PC-3 (cell line): ENCODE measurements at regions not wholly inside any gene's neighbourhood (a gene's known extent, or its start where the extent isn't known, plus 50 kb on each side); places are given as distances from the start of the nearest gene placed in this dataset.

Source experiments
- ATAC-seq: fragments of 200-7000 bp; cut with Tn5 transposase; 2 replicates; pipeline ENCODE4 v1.9.1; 2020; ENCODE audit warnings: mild to moderate bottlenecking, moderate library complexity
- BruUV-seq: library from RNA; stranded (reverse); fragments of 400-500 nt; replicated peaks from 2 replicates; lab custom pipeline; 2021; lab: Mats Ljungman, UMichigan
- CTCF ChIA-PET: fragments of 300-600 bp; sonication (Branson Sonifier 250); formaldehyde crosslinking; loops from one replicate; lab custom pipeline; 2022; ENCODE audit warnings: antibody characterized with exemption; lab: Charles Lee
- POLR2A ChIA-PET: fragments of 300-600 bp; sonication (Branson Sonifier 250); formaldehyde crosslinking; loops from one replicate; lab custom pipeline; 2022; ENCODE audit warnings: antibody characterized with exemption; ENCODE audit not compliant: unreplicated experiment; lab: Charles Lee
- DNase-seq: peaks from one replicate; pipeline ENCODE4 v3.0.0-alpha.2; 2015
- H2AFZ ChIP-seq: fragments of 300-600 bp; sonication (generic); 2 replicates; pipeline ENCODE4 v1.6.0; 2016; ENCODE audit warnings: antibody characterized with exemption, low read length
- H3F3A ChIP-seq: fragments of 300-600 bp; sonication (generic); one replicate; pipeline ENCODE4 v1.6.0; 2017; ENCODE audit warnings: antibody characterized with exemption, low read length, control low read depth, mild to moderate bottlenecking; ENCODE audit not compliant: unreplicated experiment
- H3K27ac ChIP-seq: fragments of 300-600 bp; sonication (generic); 2 replicates; pipeline ENCODE4 v1.5.1; 2016; ENCODE audit warnings: mild to moderate bottlenecking, low read length
- H3K27me3 ChIP-seq: fragments of 300-600 bp; sonication (generic); 2 replicates; pipeline ENCODE4 v1.6.1; 2016; ENCODE audit warnings: low read length, mixed read lengths
- H3K36me3 ChIP-seq: fragments of 300-600 bp; sonication (generic); 2 replicates; pipeline ENCODE4 v1.6.1; 2016; ENCODE audit warnings: low read depth, mixed run types, low read length, mixed read lengths
- H3K4me1 ChIP-seq: fragments of 300-600 bp; sonication (generic); 2 replicates; pipeline ENCODE4 v1.5.1; 2016; ENCODE audit warnings: low read length; ENCODE audit not compliant: insufficient read depth
- H3K4me2 ChIP-seq: fragments of 300-600 bp; sonication (generic); 2 replicates; pipeline ENCODE4 v1.6.0; 2016; ENCODE audit warnings: low read length
- H3K4me3 ChIP-seq: fragments of 300-600 bp; sonication (generic); 2 replicates; pipeline ENCODE4 v1.5.1; 2016; ENCODE audit warnings: mild to moderate bottlenecking, low read length, mixed read lengths
- H3K79me2 ChIP-seq: fragments of 300-600 bp; sonication (generic); 2 replicates; pipeline ENCODE4 v1.6.1; 2017; ENCODE audit warnings: low read length, mixed read lengths
- H3K9ac ChIP-seq: fragments of 300-600 bp; sonication (generic); 2 replicates; pipeline ENCODE4 v1.6.0; 2016; ENCODE audit warnings: mild to moderate bottlenecking, low read length
- H3K9me2 ChIP-seq: fragments of 300-600 bp; sonication (generic); replicated peaks from 2 replicates; pipeline ENCODE4 v1.6.1; 2016; ENCODE audit warnings: mixed run types, low read length, mixed read lengths
- H3K9me3 ChIP-seq: fragments of 300-600 bp; sonication (generic); 2 replicates; pipeline ENCODE4 v1.6.1; 2016; ENCODE audit warnings: low read length, mixed read lengths
- H4K20me1 ChIP-seq: fragments of 300-600 bp; sonication (generic); 2 replicates; pipeline ENCODE4 v1.6.1; 2016; ENCODE audit warnings: low read length, mixed read lengths
- EZH2 ChIP-seq: fragments of 300-600 bp; sonication (generic); IDR thresholded peaks from one replicate; pipeline ENCODE4 v1.6.1; 2017; ENCODE audit warnings: antibody characterized with exemption, mild to moderate bottlenecking, low read length; ENCODE audit not compliant: unreplicated experiment
- EZH2phosphoT487 ChIP-seq: fragments of 300-600 bp; sonication (generic); IDR thresholded peaks from 2 replicates; pipeline ENCODE4 v1.6.1; 2018; ENCODE audit warnings: mild to moderate bottlenecking, antibody characterized with exemption, low read length, borderline replicate concordance
- intact Hi-C: fragments of 100-400 bp; cut with micrococcal nuclease; formaldehyde crosslinking; loops from 2 replicates; pipeline ENCODE4 v1.9.0; 2023
- TF ChIP-seq, protein P1 (sequence below): fragments of 300-600 bp; sonication (generic); conservative IDR thresholded peaks from 2 replicates; pipeline ENCODE4 v1.5.1; 2017; ENCODE audit warnings: antibody characterized with exemption, low read depth, mild to moderate bottlenecking, low read length

DNA sequence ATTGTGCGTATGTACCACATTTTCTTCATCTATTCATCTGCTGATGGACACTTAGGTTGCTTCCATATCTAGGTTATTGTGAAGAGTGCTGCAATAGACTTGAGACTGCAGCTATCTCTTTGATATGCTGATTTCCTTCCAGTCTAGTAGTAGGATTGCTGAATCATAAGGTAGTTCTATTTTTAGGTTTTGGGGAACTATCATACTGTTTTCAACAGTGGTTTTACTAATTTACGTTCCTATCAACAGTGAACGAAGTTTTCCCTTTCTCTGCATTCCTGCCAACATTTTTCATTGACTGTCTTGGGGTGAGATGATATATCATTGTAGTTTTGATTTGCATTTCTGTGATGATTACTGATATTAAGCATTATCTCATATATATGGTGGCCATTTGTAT is 482.2 kb downstream of the SLC16A7 start:
- ATAC-seq: no peak

DNA sequence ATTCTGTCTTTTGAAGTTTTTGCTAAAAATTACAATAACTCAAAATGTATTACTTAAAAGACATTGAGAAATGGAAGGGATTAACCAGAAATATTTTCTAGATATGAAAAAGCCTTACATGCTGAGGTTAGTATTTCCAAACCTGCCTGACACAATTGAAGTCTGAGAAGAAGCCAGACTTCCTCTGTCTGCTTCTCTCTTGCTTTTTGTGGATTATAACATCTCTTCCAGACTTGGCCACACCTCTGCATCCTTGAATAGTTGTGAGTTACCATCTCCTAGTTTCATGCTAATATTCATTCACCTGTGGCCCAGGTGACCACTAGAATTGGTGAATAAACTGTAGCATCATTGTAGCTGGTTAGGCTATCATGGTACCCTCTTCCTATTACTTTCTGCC is 497.6 kb downstream of the SLC16A7 start:
- no peak overlapping the region for H3K27ac ChIP-seq
- no peaks in the 10 kb centered on the region for H3F3A ChIP-seq
- ATAC-seq (no peak), DNase-seq (no peak)
- CTCF ChIA-PET: no interaction called here
- H3K4me2 ChIP-seq: no peak overlapping the region
- no peaks in the 10 kb centered on the region for H3K4me1 ChIP-seq
- H3K4me3 ChIP-seq: no peak overlapping the region
- POLR2A ChIA-PET: no interaction called here
- no peak overlapping the region for H2AFZ ChIP-seq
- TF ChIP-seq EZH2 (no peak), EZH2phosphoT487 (no peak)
- TF ChIP-seq, protein P1, sequence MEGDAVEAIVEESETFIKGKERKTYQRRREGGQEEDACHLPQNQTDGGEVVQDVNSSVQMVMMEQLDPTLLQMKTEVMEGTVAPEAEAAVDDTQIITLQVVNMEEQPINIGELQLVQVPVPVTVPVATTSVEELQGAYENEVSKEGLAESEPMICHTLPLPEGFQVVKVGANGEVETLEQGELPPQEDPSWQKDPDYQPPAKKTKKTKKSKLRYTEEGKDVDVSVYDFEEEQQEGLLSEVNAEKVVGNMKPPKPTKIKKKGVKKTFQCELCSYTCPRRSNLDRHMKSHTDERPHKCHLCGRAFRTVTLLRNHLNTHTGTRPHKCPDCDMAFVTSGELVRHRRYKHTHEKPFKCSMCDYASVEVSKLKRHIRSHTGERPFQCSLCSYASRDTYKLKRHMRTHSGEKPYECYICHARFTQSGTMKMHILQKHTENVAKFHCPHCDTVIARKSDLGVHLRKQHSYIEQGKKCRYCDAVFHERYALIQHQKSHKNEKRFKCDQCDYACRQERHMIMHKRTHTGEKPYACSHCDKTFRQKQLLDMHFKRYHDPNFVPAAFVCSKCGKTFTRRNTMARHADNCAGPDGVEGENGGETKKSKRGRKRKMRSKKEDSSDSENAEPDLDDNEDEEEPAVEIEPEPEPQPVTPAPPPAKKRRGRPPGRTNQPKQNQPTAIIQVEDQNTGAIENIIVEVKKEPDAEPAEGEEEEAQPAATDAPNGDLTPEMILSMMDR: no peak
- no peaks in the 10 kb centered on the region for H4K20me1 ChIP-seq
- H3K9ac ChIP-seq: no peak overlapping the region
- H3K9me3 ChIP-seq: no peaks in the 10 kb centered on the region
- intact Hi-C loops: no loop called here
- no peaks in the 10 kb centered on the region for H3K79me2 ChIP-seq
- no TSS peak for BruUV-seq
- H3K9me2 ChIP-seq: no peaks in the 10 kb centered on the region
- no peaks in the 10 kb centered on the region for H3K36me3 ChIP-seq
- no peaks in the 10 kb centered on the region for H3K27me3 ChIP-seq

More for the DNA sequence above, 482.2 kb downstream of the SLC16A7 start:
- H3K9ac ChIP-seq: no peak overlapping the region
- H3K4me1 ChIP-seq: peaks cover 12% of the 10 kb centered on the region
- H3F3A ChIP-seq: no peaks in the 10 kb centered on the region
- H3K27ac ChIP-seq: no peak overlapping the region
- no peak overlapping the region for H3K4me2 ChIP-seq
- ChIA-PET POLR2A (no interaction called here), CTCF (no interaction called here)
- no peaks in the 10 kb centered on the region for H3K9me2 ChIP-seq
- intact Hi-C loops: no loop called here
- DNase-seq: no peak
- H3K27me3 ChIP-seq: no peaks in the 10 kb centered on the region
- BruUV-seq: no TSS peak
- H3K4me3 ChIP-seq: no peak overlapping the region
- TF ChIP-seq, protein P1: no peak
- TF ChIP-seq EZH2 (no peak), EZH2phosphoT487 (no peak)
- H3K9me3 ChIP-seq: no peaks in the 10 kb centered on the region
- no peaks in the 10 kb centered on the region for H3K79me2 ChIP-seq
- no peaks in the 10 kb centered on the region for H3K36me3 ChIP-seq
- no peak overlapping the region for H2AFZ ChIP-seq
- H4K20me1 ChIP-seq: no peaks in the 10 kb centered on the region

DNA sequence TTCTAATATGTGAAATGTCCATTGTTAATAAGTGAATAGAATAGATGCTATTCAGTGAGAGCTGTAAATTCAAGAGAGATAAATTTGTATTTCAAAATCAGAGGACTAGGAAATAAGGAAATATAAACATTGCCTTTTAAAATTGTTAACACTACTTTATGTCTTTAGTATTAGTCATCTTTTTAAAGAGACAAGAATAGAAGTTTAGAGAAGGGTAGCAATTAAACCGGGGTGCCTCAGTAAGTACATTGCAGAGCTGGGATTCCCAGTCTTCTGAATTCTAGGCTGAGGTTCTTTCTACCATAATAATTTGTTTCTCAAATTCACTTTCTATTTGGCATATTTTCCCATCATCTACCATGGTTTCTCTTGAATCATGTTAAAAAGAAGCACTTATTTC is 498.6 kb downstream of the SLC16A7 start:
- no peaks in the 10 kb centered on the region for H3K79me2 ChIP-seq
- no peak overlapping the region for H3K9ac ChIP-seq
- POLR2A ChIA-PET: no interaction called here
- intact Hi-C loops: no loop called here
- H4K20me1 ChIP-seq: no peaks in the 10 kb centered on the region
- no peaks in the 10 kb centered on the region for H3F3A ChIP-seq
- H3K9me3 ChIP-seq: peaks cover 6% of the 10 kb centered on the region; the same call in 1 of the 2 replicates
- H3K4me3 ChIP-seq: no peak overlapping the region
- DNase-seq (no peak), ATAC-seq (peak; percentile 42; the same call in 1 of the 2 replicates)
- no peak overlapping the region for H3K27ac ChIP-seq
- TF ChIP-seq, protein P1: no peak
- TF ChIP-seq EZH2phosphoT487 (no peak), EZH2 (no peak)
- no TSS peak for BruUV-seq
- H3K36me3 ChIP-seq: peaks cover 3% of the 10 kb centered on the region; the same call in 1 of the 2 replicates
- no peak overlapping the region for H2AFZ ChIP-seq
- no peak overlapping the region for H3K4me2 ChIP-seq
- CTCF ChIA-PET: no interaction called here
- H3K9me2 ChIP-seq: no peaks in the 10 kb centered on the region
- no peaks in the 10 kb centered on the region for H3K4me1 ChIP-seq
- H3K27me3 ChIP-seq: no peaks in the 10 kb centered on the region
